ENCODE measurements at regions not wholly inside any gene's neighbourhood (a gene's known extent, or its start where the extent isn't known, plus 50 kb on each side); places are given as distances from the start of the nearest gene placed in this dataset.

GRCh38 chr6:88388589-88388988 is 222.4 kb upstream of the CNR1 start:
- Histone ChIP-seq H3K9ac (ENCODE audit: low read length) (no peak overlapping the region), H2BK120ac (ENCODE audit: low read depth, low read length) (no peak overlapping the region), H2AK5ac (ENCODE audit: low read length) (no peak overlapping the region), H3K36me3 (ENCODE audit: control insufficient read depth, insufficient read depth, low read length) (no peaks in the 10 kb centered on the region), H3K4me1 (ENCODE audit: control insufficient read depth, low read depth, low read length) (no peaks in the 10 kb centered on the region), H3K79me1 (ENCODE audit: low read length) (no peaks in the 10 kb centered on the region), H3K27me3 (ENCODE audit: insufficient read depth, low read length, poor library complexity) (no peaks in the 10 kb centered on the region), H3K4me3 (ENCODE audit: low read length) (no peak overlapping the region), H3K27ac (ENCODE audit: low read depth, low read length) (no peak overlapping the region), H2BK5ac (ENCODE audit: low read length) (no peak overlapping the region), H4K8ac (ENCODE audit: low read depth, low read length) (no peak overlapping the region), H3K23ac (ENCODE audit: low read length) (no peak overlapping the region), H3K4ac (ENCODE audit: low read depth, low read length) (no peak overlapping the region), H4K5ac (ENCODE audit: low read length) (no peak overlapping the region), H3K56ac (ENCODE audit: low read length) (no peak overlapping the region), H2BK15ac (replicated peaks; ENCODE audit: low read depth) (no peak overlapping the region), H3K18ac (ENCODE audit: low read length) (no peak overlapping the region), H3K4me2 (ENCODE audit: low read length) (no peak overlapping the region), H3K79me2 (ENCODE audit: control insufficient read depth, insufficient read depth, low read length) (no peaks in the 10 kb centered on the region)
- no peak for DNase-seq

- H3K23ac ChIP-seq (ENCODE audit: low read length), result no peak overlapping the region
- no peak overlapping the region for H4K8ac ChIP-seq (ENCODE audit: low read depth, low read length)
- H3K36me3 ChIP-seq (ENCODE audit: control insufficient read depth, insufficient read depth, low read length), result no peaks in the 10 kb centered on the region
- no peak overlapping the region for H3K4ac ChIP-seq (ENCODE audit: low read depth, low read length)
- no peak overlapping the region for H3K18ac ChIP-seq (ENCODE audit: low read length)
- no peak overlapping the region for H2BK5ac ChIP-seq (ENCODE audit: low read length)
- H3K4me1 ChIP-seq (ENCODE audit: control insufficient read depth, low read depth, low read length), result peaks cover 2% of the 10 kb centered on the region
- no peak overlapping the region for H4K5ac ChIP-seq (ENCODE audit: low read length)
- no peak overlapping the region for H2BK120ac ChIP-seq (ENCODE audit: low read depth, low read length)
- no peaks in the 10 kb centered on the region for H3K27me3 ChIP-seq (ENCODE audit: insufficient read depth, low read length, poor library complexity)
- H3K4me3 ChIP-seq (ENCODE audit: low read length), result no peak overlapping the region
- H2AK5ac ChIP-seq (ENCODE audit: low read length), result no peak overlapping the region
- no peak overlapping the region for H3K27ac ChIP-seq (ENCODE audit: low read depth, low read length)
- no peaks in the 10 kb centered on the region for H3K79me2 ChIP-seq (ENCODE audit: control insufficient read depth, insufficient read depth, low read length)
- no peak overlapping the region for H2BK15ac ChIP-seq (replicated peaks; ENCODE audit: low read depth)
- H3K56ac ChIP-seq (ENCODE audit: low read length), result no peak overlapping the region
- no peak overlapping the region for H3K9ac ChIP-seq (ENCODE audit: low read length)
- DNase-seq, result no peak
- H3K4me2 ChIP-seq (ENCODE audit: low read length), result no peak overlapping the region
- H3K79me1 ChIP-seq (ENCODE audit: low read length), result no peaks in the 10 kb centered on the region
These were observed 220.0 kb upstream of the CNR1 start for GRCh38 chr6:88386167-88386566.

GRCh38 chr6:88383183-88383582 is 217.0 kb upstream of the CNR1 start:
- Histone ChIP-seq H4K8ac (ENCODE audit: low read depth, low read length) (no peak overlapping the region), H3K27me3 (ENCODE audit: insufficient read depth, low read length, poor library complexity) (no peaks in the 10 kb centered on the region), H3K23ac (ENCODE audit: low read length) (no peak overlapping the region), H2BK15ac (replicated peaks; ENCODE audit: low read depth) (no peak overlapping the region), H4K5ac (ENCODE audit: low read length) (no peak overlapping the region), H2BK5ac (ENCODE audit: low read length) (no peak overlapping the region), H3K27ac (ENCODE audit: low read depth, low read length) (no peak overlapping the region), H3K56ac (ENCODE audit: low read length) (no peak overlapping the region), H3K4me1 (ENCODE audit: control insufficient read depth, low read depth, low read length) (peaks cover 2% of the 10 kb centered on the region), H3K79me1 (ENCODE audit: low read length) (no peaks in the 10 kb centered on the region), H3K9ac (ENCODE audit: low read length) (no peak overlapping the region), H2AK5ac (ENCODE audit: low read length) (no peak overlapping the region), H2BK120ac (ENCODE audit: low read depth, low read length) (no peak overlapping the region), H3K79me2 (ENCODE audit: control insufficient read depth, insufficient read depth, low read length) (no peaks in the 10 kb centered on the region), H3K4ac (ENCODE audit: low read depth, low read length) (no peak overlapping the region), H3K18ac (ENCODE audit: low read length) (no peak overlapping the region), H3K36me3 (ENCODE audit: control insufficient read depth, insufficient read depth, low read length) (no peaks in the 10 kb centered on the region), H3K4me2 (ENCODE audit: low read length) (no peak overlapping the region), H3K4me3 (ENCODE audit: low read length) (no peak overlapping the region)
- no peak for DNase-seq
- no CpG with 5 or more reads among the region's 2 CpGs for WGBS (ENCODE audit: extremely low coverage, insufficient coverage, low lambda C conversion rate)

GRCh38 chr6:88381289-88381642 is 215.1 kb upstream of the CNR1 start:
- no peak for DNase-seq

GRCh38 chr6:88380618-88381288 is 214.6 kb upstream of the CNR1 start:
- Histone ChIP-seq H3K4ac (ENCODE audit: low read depth, low read length) (no peak overlapping the region), H3K56ac (ENCODE audit: low read length) (no peak overlapping the region), H4K8ac (ENCODE audit: low read depth, low read length) (no peak overlapping the region), H4K5ac (ENCODE audit: low read length) (no peak overlapping the region), H3K27me3 (ENCODE audit: insufficient read depth, low read length, poor library complexity) (no peaks in the 10 kb centered on the region), H2BK15ac (replicated peaks; ENCODE audit: low read depth) (no peak overlapping the region), H2BK120ac (ENCODE audit: low read depth, low read length) (no peak overlapping the region), H2AK5ac (ENCODE audit: low read length) (no peak overlapping the region), H2BK5ac (ENCODE audit: low read length) (no peak overlapping the region), H3K18ac (ENCODE audit: low read length) (peak overlapping the region; percentile 65), H3K36me3 (ENCODE audit: control insufficient read depth, insufficient read depth, low read length) (no peaks in the 10 kb centered on the region), H3K27ac (ENCODE audit: low read depth, low read length) (peak overlapping the region; percentile 19), H3K79me2 (ENCODE audit: control insufficient read depth, insufficient read depth, low read length) (no peaks in the 10 kb centered on the region), H3K4me1 (ENCODE audit: control insufficient read depth, low read depth, low read length) (peaks cover 2% of the 10 kb centered on the region), H3K9ac (ENCODE audit: low read length) (no peak overlapping the region), H3K79me1 (ENCODE audit: low read length) (no peaks in the 10 kb centered on the region), H3K4me2 (ENCODE audit: low read length) (no peak overlapping the region), H3K4me3 (ENCODE audit: low read length) (no peak overlapping the region), H3K23ac (ENCODE audit: low read length) (no peak overlapping the region)
- WGBS (ENCODE audit: extremely low coverage, insufficient coverage, low lambda C conversion rate), result no CpG with 5 or more reads among the region's 4 CpGs
- DNase-seq, result no peak

More at GRCh38 chr6:88381289-88381642, 215.1 kb upstream of the CNR1 start:
- H2BK5ac ChIP-seq (ENCODE audit: low read length), result peak overlapping the region; percentile 64
- H4K8ac ChIP-seq (ENCODE audit: low read depth, low read length), result no peak overlapping the region
- no peak overlapping the region for H3K4me3 ChIP-seq (ENCODE audit: low read length)
- no peaks in the 10 kb centered on the region for H3K27me3 ChIP-seq (ENCODE audit: insufficient read depth, low read length, poor library complexity)
- H4K5ac ChIP-seq (ENCODE audit: low read length), result no peak overlapping the region
- no peak overlapping the region for H3K27ac ChIP-seq (ENCODE audit: low read depth, low read length)
- no peaks in the 10 kb centered on the region for H3K79me1 ChIP-seq (ENCODE audit: low read length)
- no peaks in the 10 kb centered on the region for H3K79me2 ChIP-seq (ENCODE audit: control insufficient read depth, insufficient read depth, low read length)
- no peaks in the 10 kb centered on the region for H3K36me3 ChIP-seq (ENCODE audit: control insufficient read depth, insufficient read depth, low read length)
- no peak overlapping the region for H3K18ac ChIP-seq (ENCODE audit: low read length)
- H2AK5ac ChIP-seq (ENCODE audit: low read length), result no peak overlapping the region
- H2BK120ac ChIP-seq (ENCODE audit: low read depth, low read length), result no peak overlapping the region
- no peak overlapping the region for H3K4ac ChIP-seq (ENCODE audit: low read depth, low read length)
- H3K9ac ChIP-seq (ENCODE audit: low read length), result no peak overlapping the region
- H3K4me2 ChIP-seq (ENCODE audit: low read length), result no peak overlapping the region
- no peak overlapping the region for H3K56ac ChIP-seq (ENCODE audit: low read length)
- no peak overlapping the region for H2BK15ac ChIP-seq (replicated peaks; ENCODE audit: low read depth)
- H3K23ac ChIP-seq (ENCODE audit: low read length), result no peak overlapping the region
- peaks cover 2% of the 10 kb centered on the region for H3K4me1 ChIP-seq (ENCODE audit: control insufficient read depth, low read depth, low read length)

GRCh38 chr6:88380083-88380482 is 213.9 kb upstream of the CNR1 start:
- Histone ChIP-seq H4K8ac (ENCODE audit: low read depth, low read length) (no peak overlapping the region), H2AK5ac (ENCODE audit: low read length) (no peak overlapping the region), H3K56ac (ENCODE audit: low read length) (no peak overlapping the region), H3K27ac (ENCODE audit: low read depth, low read length) (no peak overlapping the region), H3K36me3 (ENCODE audit: control insufficient read depth, insufficient read depth, low read length) (no peaks in the 10 kb centered on the region), H3K4me2 (ENCODE audit: low read length) (no peak overlapping the region), H3K4me3 (ENCODE audit: low read length) (no peak overlapping the region), H4K5ac (ENCODE audit: low read length) (no peak overlapping the region), H3K23ac (ENCODE audit: low read length) (no peak overlapping the region), H3K79me2 (ENCODE audit: control insufficient read depth, insufficient read depth, low read length) (no peaks in the 10 kb centered on the region), H2BK120ac (ENCODE audit: low read depth, low read length) (no peak overlapping the region), H3K9ac (ENCODE audit: low read length) (no peak overlapping the region), H2BK5ac (ENCODE audit: low read length) (no peak overlapping the region), H2BK15ac (replicated peaks; ENCODE audit: low read depth) (no peak overlapping the region), H3K18ac (ENCODE audit: low read length) (peak overlapping the region; percentile 42), H3K79me1 (ENCODE audit: low read length) (no peaks in the 10 kb centered on the region), H3K4me1 (ENCODE audit: control insufficient read depth, low read depth, low read length) (peaks cover 2% of the 10 kb centered on the region), H3K27me3 (ENCODE audit: insufficient read depth, low read length, poor library complexity) (no peaks in the 10 kb centered on the region), H3K4ac (ENCODE audit: low read depth, low read length) (no peak overlapping the region)
- WGBS (ENCODE audit: extremely low coverage, insufficient coverage, low lambda C conversion rate), result no CpG with 5 or more reads among the region's 2 CpGs
- no peak for DNase-seq
